Aorta (tissue), 5 donors: ENCODE measurements at regions not wholly inside any gene's neighbourhood (a gene's known extent, or its start where the extent isn't known, plus 50 kb on each side); places are given as distances from the start of the nearest gene placed in this dataset.

Source experiments
- ATAC-seq: fragments of 200-7000 bp; cut with Tn5 transposase; one replicate; pipeline ENCODE4 v1.9.1; 2022; ENCODE audit warnings: moderate library complexity; ENCODE audit not compliant: low FRiP score
- DNase-seq, 2 donors: peaks; one replicate each; pipeline ENCODE4 v3.0.0-alpha.2; 2020
- H3K27ac ChIP-seq, 2 donors: one replicate each; pipeline ENCODE4 v1.5.1; 2013; ENCODE audit warnings: low read length in 2 of 2, mild to moderate bottlenecking in 2 of 2, moderate library complexity in 2 of 2, control low read depth in 1 of 2, inconsistent platforms in 1 of 2, low read depth in 1 of 2
- H3K27me3 ChIP-seq, 2 donors: one replicate each; pipeline ENCODE4 v1.6.1; 2013; ENCODE audit warnings: control low read depth in 1 of 2, low read length in 1 of 2, mild to moderate bottlenecking in 1 of 2, moderate library complexity in 1 of 2; ENCODE audit not compliant: insufficient read depth in 2 of 2, control insufficient read depth in 1 of 2
- H3K36me3 ChIP-seq, 2 donors: one replicate each; pipeline ENCODE4 v1.6.1; 2013; ENCODE audit warnings: control low read depth in 1 of 2, low read length in 1 of 2, mild to moderate bottlenecking in 1 of 2; ENCODE audit not compliant: insufficient read depth in 2 of 2, control insufficient read depth in 1 of 2
- H3K4me1 ChIP-seq, 2 donors: one replicate each; pipeline ENCODE4 v1.6.1; 2013; ENCODE audit warnings: low read length in 2 of 2, control low read depth in 1 of 2, mild to moderate bottlenecking in 1 of 2, moderate library complexity in 1 of 2; ENCODE audit not compliant: insufficient read depth in 2 of 2, control insufficient read depth in 1 of 2
- H3K4me3 ChIP-seq, 2 donors: one replicate each; pipeline ENCODE4 v1.5.1; 2013; ENCODE audit warnings: low read length in 2 of 2, control low read depth in 1 of 2, mild to moderate bottlenecking in 1 of 2
- H3K9me3 ChIP-seq: one replicate; pipeline ENCODE4 v1.6.1; 2013; ENCODE audit warnings: mild to moderate bottlenecking, low read length; ENCODE audit not compliant: control insufficient read depth
- WGBS, 2 donors: extraction: QIAGEN DNeasy Blood & Tissue Kit; methylation state at CpG; one replicate each; pipeline ENCODE4 v1.1.7; 2013; 5-methylcytosine and 5-hydroxymethylcytosine counted together
- intact Hi-C, 2 donors: fragments of 100-400 bp; cut with DNase I; formaldehyde crosslinking; loops; one replicate each; pipeline versions ENCODE4 v1.14.2 to v1.15.0; 2022
- donor health status: healthy with polysubstance abuse.
- donor health status: Bipolar disorder and iron deficiency.
- donor health status: DM: no; HTN: no; CAD: no.
- donor health status: DM: no; HTN: no; CAD: no.
- donor health status: DM: yes; HTN: yes; CAD: no.

- DNase-seq (no peak), ATAC-seq (no peak)
- WGBS, 2 donors, result 71 to 76% methylated on average over 3 of the region's 3 CpGs
- H3K27me3 ChIP-seq, result no peaks in the 10 kb centered on the region
- no peaks in the 10 kb centered on the region for H3K4me1 ChIP-seq
- peaks cover 3% of the 10 kb centered on the region for H3K9me3 ChIP-seq
- intact Hi-C loops, result no loop called here
- H3K4me3 ChIP-seq, result no peak overlapping the region
- no peak overlapping the region for H3K27ac ChIP-seq
- no peaks in the 10 kb centered on the region for H3K36me3 ChIP-seq
These were observed 162.3 kb downstream of the SEM1 start for GRCh38 chr7:96547371-96547811.

- Histone ChIP-seq H3K36me3 (no peaks in the 10 kb centered on the region), H3K27ac (no peak overlapping the region), H3K27me3 (no peaks in the 10 kb centered on the region), H3K4me1 (no peaks in the 10 kb centered on the region), H3K9me3 (peaks cover 1% of the 10 kb centered on the region), H3K4me3 (no peak overlapping the region)
- ATAC-seq, result no peak
- 76 to 79% methylated on average over 2 of the region's 2 CpGs for WGBS, 2 donors
- intact Hi-C loops, result no loop called here
- DNase-seq, result no peak
These were observed 163.2 kb downstream of the SEM1 start for GRCh38 chr7:96546426-96546825.

- ATAC-seq, result no peak
- DNase-seq, result no peak
- Histone ChIP-seq H3K4me3 (no peak overlapping the region), H3K4me1 (no peaks in the 10 kb centered on the region), H3K27ac (no peak overlapping the region), H3K36me3 (no peaks in the 10 kb centered on the region), H3K9me3 (no peaks in the 10 kb centered on the region), H3K27me3 (no peaks in the 10 kb centered on the region)
- intact Hi-C loops, result no loop called here
- 95 to 100% methylated on average over 1 of the region's 1 CpG for WGBS, 2 donors
These were observed 170.2 kb downstream of the SEM1 start for GRCh38 chr7:96539471-96539870.

- Histone ChIP-seq H3K27ac (no peak overlapping the region), H3K4me1 (no peaks in the 10 kb centered on the region), H3K27me3 (no peaks in the 10 kb centered on the region), H3K9me3 (no peaks in the 10 kb centered on the region), H3K4me3 (no peak overlapping the region), H3K36me3 (no peaks in the 10 kb centered on the region)
- 48% methylated on average over 2 of the region's 2 CpGs for WGBS, 2 donors
- intact Hi-C loops, result no loop called here
- DNase-seq, result no peak
- no peak for ATAC-seq
These were observed 171.0 kb downstream of the SEM1 start for GRCh38 chr7:96538632-96539031.

- no peaks in the 10 kb centered on the region for H3K9me3 ChIP-seq
- no peaks in the 10 kb centered on the region for H3K36me3 ChIP-seq
- intact Hi-C loops, result no loop called here
- no peaks in the 10 kb centered on the region for H3K27me3 ChIP-seq
- ATAC-seq, result no peak
- no peak overlapping the region for H3K27ac ChIP-seq
- no peaks in the 10 kb centered on the region for H3K4me1 ChIP-seq
- no peak overlapping the region for H3K4me3 ChIP-seq
- DNase-seq, result no peak
- 57 to 58% methylated on average over 3 of the region's 3 CpGs for WGBS, 2 donors
These were observed 175.4 kb downstream of the SEM1 start for GRCh38 chr7:96534221-96534620.

GRCh38 chr7:96532428-96532935 lies 177.2 kb downstream of the SEM1 start:
- Histone ChIP-seq H3K36me3 (no peaks in the 10 kb centered on the region), H3K9me3 (no peaks in the 10 kb centered on the region), H3K27ac (no peak overlapping the region), H3K4me1 (no peaks in the 10 kb centered on the region), H3K27me3 (no peaks in the 10 kb centered on the region), H3K4me3 (no peak overlapping the region)
- no peak for ATAC-seq
- DNase-seq, result no peak
- intact Hi-C loops, result no loop called here
- WGBS, 2 donors, result 83% methylated on average over 2 of the region's 2 CpGs

- Histone ChIP-seq H3K4me3 (no peak overlapping the region), H3K27ac (no peak overlapping the region), H3K27me3 (no peaks in the 10 kb centered on the region), H3K36me3 (no peaks in the 10 kb centered on the region), H3K4me1 (no peaks in the 10 kb centered on the region), H3K9me3 (no peaks in the 10 kb centered on the region)
- ATAC-seq (no peak), DNase-seq (no peak)
- intact Hi-C loops, result no loop called here
- WGBS, 2 donors, result 69 to 84% methylated on average over 1 of the region's 1 CpG
These were observed 178.3 kb downstream of the SEM1 start for GRCh38 chr7:96531331-96531730.

- ATAC-seq (no peak), DNase-seq (no peak)
- Histone ChIP-seq H3K27me3 (no peaks in the 10 kb centered on the region), H3K36me3 (no peaks in the 10 kb centered on the region), H3K4me3 (no peak overlapping the region), H3K4me1 (no peaks in the 10 kb centered on the region), H3K9me3 (no peaks in the 10 kb centered on the region), H3K27ac (no peak overlapping the region)
- intact Hi-C loops, result no loop called here
- WGBS, 2 donors, result 95% methylated on average over 1 of the region's 1 CpG
These were observed 178.9 kb downstream of the SEM1 start for GRCh38 chr7:96530786-96531185.

GRCh38 chr7:96527133-96527827 lies 182.4 kb downstream of the SEM1 start:
- no peak for DNase-seq
- Histone ChIP-seq H3K9me3 (no peaks in the 10 kb centered on the region), H3K36me3 (no peaks in the 10 kb centered on the region), H3K4me3 (no peak overlapping the region), H3K27ac (no peak overlapping the region), H3K27me3 (no peaks in the 10 kb centered on the region), H3K4me1 (no peaks in the 10 kb centered on the region)
- 37 to 45% methylated on average over 9 of the region's 9 CpGs for WGBS, 2 donors
- ATAC-seq, result no peak
- intact Hi-C loops, result no loop called here
